ENCODE measurements at regions not wholly inside any gene's neighbourhood (a gene's known extent, or its start where the extent isn't known, plus 50 kb on each side); places are given as distances from the start of the nearest gene placed in this dataset.
"Not testable (repeated sequence)": the region's sequence is repeated elsewhere in the genome, so short reads cannot be mapped to it uniquely, and the experiment has no call there.

- DNase-seq = no peak
These were observed 143.3 kb upstream of the VSTM2A start for GRCh38 chr7:54398863-54399262.

- no peak for DNase-seq
These were observed 132.3 kb upstream of the VSTM2A start for GRCh38 chr7:54409917-54410316.

DNA sequence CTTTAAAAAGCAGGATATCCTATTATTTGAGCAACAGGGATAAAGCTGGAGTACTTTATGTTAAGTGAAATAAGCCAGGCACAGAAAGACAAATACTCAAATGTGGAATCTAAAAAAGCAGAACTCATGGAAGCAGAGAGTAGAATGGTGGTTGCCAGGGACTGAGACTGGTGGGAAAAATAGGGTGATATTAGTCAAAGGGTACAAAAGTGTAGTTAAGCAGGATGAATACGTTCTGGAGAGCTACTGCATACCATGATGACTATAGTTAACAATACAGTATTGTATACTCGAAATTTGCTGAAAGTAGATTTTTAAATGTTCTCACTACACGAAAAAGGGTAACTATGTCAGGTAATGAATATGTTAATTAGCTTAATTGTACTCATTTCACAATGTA, 125.5 kb upstream of the VSTM2A start:
- no peak for DNase-seq

- no peak for DNase-seq
These were observed 123.0 kb upstream of the VSTM2A start for GRCh38 chr7:54419209-54419608.

DNA sequence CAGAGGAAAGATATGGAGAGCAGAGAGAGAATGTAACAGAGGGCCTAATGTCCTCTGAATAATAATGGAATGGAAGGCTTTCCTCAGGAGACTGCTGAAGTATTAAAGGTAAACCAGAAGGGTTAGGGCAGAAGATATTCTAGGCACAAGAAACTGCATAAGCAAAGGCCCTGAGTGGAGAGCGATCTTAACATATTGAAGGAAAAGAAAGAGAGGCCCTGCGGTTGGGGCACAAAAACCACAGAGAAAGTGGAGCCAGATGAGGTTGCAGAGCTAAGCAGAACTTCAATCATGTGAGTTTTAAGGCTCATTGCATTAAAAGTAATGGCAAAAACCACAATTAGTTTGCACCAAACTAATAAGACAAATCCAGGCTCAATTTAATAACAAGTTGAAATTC, 115.8 kb upstream of the VSTM2A start:
- DNase-seq = no peak

DNA sequence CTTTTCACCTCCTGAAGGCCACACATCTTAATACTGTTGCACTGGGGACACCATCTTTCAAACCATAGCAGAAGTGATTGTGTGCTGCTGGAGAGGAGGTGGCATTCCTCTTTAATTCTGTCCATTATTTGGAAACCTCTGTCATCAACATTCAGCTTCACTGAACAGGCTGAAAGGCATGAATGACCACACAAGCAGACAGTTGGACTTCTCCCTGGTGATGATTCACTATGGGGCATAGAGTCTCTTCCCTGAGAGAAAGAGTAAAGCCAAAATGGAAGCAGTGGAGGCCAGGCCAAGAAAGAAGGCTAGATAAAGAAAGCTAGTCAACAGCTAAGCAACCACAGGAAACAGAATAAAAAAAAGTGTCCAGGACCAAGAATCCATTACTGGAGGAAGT, 113.1 kb upstream of the VSTM2A start:
- DNase-seq = no peak

- DNase-seq = no peak
These were observed 102.8 kb upstream of the VSTM2A start for GRCh38 chr7:54439391-54439790.

DNA sequence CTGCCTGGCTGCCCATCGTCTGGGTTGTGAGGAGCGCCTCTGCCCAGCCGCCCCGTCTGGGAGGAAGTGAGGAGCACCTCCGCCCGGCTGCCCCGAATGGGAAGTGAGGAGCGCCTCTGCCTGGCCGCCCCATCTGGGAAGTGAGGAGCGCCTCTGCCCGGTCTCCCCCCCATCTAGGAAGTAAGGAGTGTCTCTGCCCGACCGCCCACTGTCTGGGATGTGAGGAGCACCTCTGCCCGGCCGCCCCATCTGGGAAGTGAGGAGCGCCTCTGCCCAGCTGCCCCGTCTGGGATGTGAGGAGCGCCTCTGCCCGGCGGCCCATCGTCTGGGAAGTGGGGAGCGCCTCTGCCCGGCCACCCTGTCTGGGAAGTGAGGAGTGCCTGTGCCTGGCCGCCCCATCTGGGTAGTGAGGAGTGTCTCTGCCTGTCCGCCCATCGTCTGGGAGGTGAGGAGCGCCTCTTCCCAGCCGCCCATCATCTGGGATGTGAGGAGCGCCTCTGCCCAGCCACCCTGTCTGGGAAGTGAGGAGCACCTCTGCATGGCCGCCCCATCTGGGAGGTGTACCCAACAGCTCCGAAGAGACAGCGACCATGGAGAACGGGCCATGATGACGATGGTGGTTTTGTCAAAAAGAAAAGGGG, 98.0 kb upstream of the VSTM2A start:
- not testable (repeated sequence) for DNase-seq

DNA sequence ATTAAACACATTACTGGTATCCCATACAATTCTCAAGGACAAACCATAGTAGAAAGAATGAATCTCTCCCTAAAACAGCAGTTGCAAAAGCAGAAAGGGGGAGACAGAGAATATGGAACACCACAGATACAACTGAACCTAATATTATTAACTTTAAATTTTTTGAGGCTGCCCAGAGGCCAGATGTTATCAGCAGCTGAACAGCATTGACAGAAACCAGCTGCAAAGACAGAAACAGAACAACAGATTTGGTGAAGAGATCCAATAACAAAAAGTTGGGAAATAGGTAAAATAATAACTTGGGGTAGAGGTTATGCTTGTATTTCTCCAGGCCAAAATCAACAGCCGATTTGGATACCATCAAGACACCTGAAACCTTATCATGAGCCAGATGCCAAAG, 89.0 kb upstream of the VSTM2A start:
- not testable (repeated sequence) for DNase-seq

GRCh38 chr7:54454700-54455099, 87.5 kb upstream of the VSTM2A start:
- DNase-seq = not testable (repeated sequence)

DNA sequence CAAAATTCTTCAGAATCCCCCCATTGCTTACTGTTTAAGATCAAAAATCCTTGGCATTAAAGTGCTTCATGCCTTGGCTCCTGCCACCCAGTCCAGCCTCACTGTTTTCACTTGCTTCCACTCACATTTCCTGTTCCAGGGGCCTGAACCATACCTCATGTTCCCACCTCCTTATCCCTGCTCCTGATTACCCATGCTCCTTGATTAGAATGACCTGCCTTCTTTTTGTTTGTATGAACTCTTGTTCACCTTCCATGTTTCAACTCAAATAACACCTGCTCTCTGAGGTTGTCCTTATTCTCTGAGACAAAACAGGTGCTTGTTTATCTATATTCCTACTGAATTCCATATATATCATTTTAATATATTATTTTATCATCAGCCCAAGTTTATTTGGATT, 77.1 kb upstream of the VSTM2A start:
- no peak for DNase-seq

DNA sequence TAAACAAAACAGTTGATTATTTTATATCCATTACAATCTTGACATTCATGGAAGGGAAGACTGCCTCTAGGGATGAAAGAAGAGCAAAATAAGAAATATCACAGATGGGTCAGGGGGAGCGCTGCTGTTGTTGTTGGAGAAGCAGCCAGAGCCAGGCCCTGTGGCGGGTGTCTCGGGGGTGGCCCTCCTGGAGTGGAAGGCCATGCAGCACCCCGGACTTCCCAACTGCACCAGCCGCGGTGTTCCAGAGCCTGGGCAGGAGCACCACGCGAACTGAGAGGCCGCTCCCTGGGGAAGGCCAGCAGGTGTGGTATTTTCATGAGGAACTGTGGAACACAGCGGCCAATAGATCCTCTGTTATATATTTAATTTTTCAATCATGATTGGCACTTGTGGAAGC, 72.4 kb upstream of the VSTM2A start:
- no peak for DNase-seq

- no peak for DNase-seq
These were observed 65.6 kb upstream of the VSTM2A start for GRCh38 chr7:54476609-54477008.

DNA sequence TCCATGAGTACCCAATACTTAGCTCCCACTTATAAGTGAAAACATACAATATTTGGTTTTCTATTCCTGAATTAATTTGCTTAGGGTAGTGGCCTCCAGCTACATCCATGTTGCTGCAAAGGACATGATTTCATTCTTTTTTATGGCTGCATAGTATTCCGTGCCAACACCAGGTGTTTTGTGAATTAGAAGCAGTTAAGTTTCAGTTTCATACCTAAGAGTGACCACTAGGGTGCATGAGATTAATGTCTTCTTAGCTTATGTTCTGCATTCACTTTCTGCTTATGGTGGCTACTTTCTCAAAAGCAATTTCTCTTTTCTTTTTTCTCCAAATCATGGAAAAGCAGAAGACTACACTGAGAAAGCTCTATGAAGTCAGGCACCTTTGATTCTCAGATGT, 65.1 kb upstream of the VSTM2A start:
- no peak for DNase-seq

DNA sequence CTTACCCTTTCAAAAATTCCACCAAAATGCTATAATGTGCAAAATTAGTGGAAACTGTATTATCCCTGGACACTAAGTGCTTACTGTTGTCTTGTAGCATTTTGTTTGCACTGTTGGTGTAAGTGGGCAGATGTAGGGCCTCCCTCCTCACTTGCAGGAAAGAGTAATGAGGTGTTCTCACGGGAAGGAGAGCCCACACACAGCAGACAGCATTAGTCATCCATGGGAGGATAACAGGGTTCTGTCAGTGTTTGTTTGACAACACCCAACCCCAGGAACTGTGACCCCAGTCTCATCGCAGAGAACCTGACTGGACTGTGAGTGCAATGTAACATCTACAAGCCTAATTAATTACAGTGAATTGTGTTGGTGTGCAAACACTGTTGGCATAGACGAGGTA, 58.7 kb upstream of the VSTM2A start:
- DNase-seq = no peak

GRCh38 chr7:54485044-54485443, 57.1 kb upstream of the VSTM2A start:
- DNase-seq = no peak
